Occipital lobe (tissue), 1 donor: ENCODE measurements at regions not wholly inside any gene's neighbourhood (a gene's known extent, or its start where the extent isn't known, plus 50 kb on each side); places are given as distances from the start of the nearest gene placed in this dataset.

Experiments used
- DNase-seq: peaks from one replicate; lab custom pipeline; 2025; lab: John Stamatoyannopoulos, UW

GRCh38 chr12:92034083-92034482 is 111.6 kb downstream of the BTG1 start:
- DNase-seq = no peak

GRCh38 chr12:92032965-92033364 is 112.7 kb downstream of the BTG1 start:
- no peak for DNase-seq

- DNase-seq = no peak
These were observed 113.5 kb downstream of the BTG1 start for GRCh38 chr12:92032101-92032500.

GRCh38 chr12:92030618-92031017 is 115.0 kb downstream of the BTG1 start:
- no peak for DNase-seq

- DNase-seq = no peak
These were observed 115.6 kb downstream of the BTG1 start for GRCh38 chr12:92029902-92030586.

- no peak for DNase-seq
These were observed 116.5 kb downstream of the BTG1 start for GRCh38 chr12:92029136-92029535.

- DNase-seq = no peak
These were observed 117.3 kb downstream of the BTG1 start for GRCh38 chr12:92028441-92028709.

- no peak for DNase-seq
These were observed 117.8 kb downstream of the BTG1 start for GRCh38 chr12:92027701-92028440.

GRCh38 chr12:92027243-92027642 is 118.4 kb downstream of the BTG1 start:
- no peak for DNase-seq

- DNase-seq = no peak
These were observed 120.0 kb downstream of the BTG1 start for GRCh38 chr12:92025462-92026207.

GRCh38 chr12:92022093-92022492 is 123.6 kb downstream of the BTG1 start:
- DNase-seq = no peak

- no peak for DNase-seq
These were observed 124.0 kb downstream of the BTG1 start for GRCh38 chr12:92021666-92022035.

- DNase-seq = no peak
These were observed 124.5 kb downstream of the BTG1 start for GRCh38 chr12:92020983-92021665.

- DNase-seq = no peak
These were observed 126.0 kb downstream of the BTG1 start for GRCh38 chr12:92019491-92020277.

GRCh38 chr12:92012691-92013090 is 133.0 kb downstream of the BTG1 start:
- DNase-seq = no peak

- no peak for DNase-seq
These were observed 134.6 kb downstream of the BTG1 start for GRCh38 chr12:92010853-92011701.

GRCh38 chr12:92010368-92010767 is 135.3 kb downstream of the BTG1 start:
- no peak for DNase-seq

- no peak for DNase-seq
These were observed 137.3 kb downstream of the BTG1 start for GRCh38 chr12:92008345-92008744.

GRCh38 chr12:92007787-92008186 is 137.9 kb downstream of the BTG1 start:
- no peak for DNase-seq

- no peak for DNase-seq
These were observed 141.9 kb downstream of the BTG1 start for GRCh38 chr12:92003701-92004100.
